HG02623 (cell line): ENCODE measurements at regions not wholly inside any gene's neighbourhood (a gene's known extent, or its start where the extent isn't known, plus 50 kb on each side); places are given as distances from the start of the nearest gene placed in this dataset.

ENCODE experiments used
- ATAC-seq: cut with Tn5 transposase; IDR thresholded peaks from one replicate; pipeline ENCODE4 v1.9.1; 2021; ENCODE audit warnings: moderate library complexity; ENCODE audit not compliant: unreplicated experiment

GRCh38 chr10:124305131-124305530, 113.6 kb downstream of the OAT start:
- ATAC-seq = no peak

- no peak for ATAC-seq
Measured at GRCh38 chr10:124303662-124304418, 114.9 kb downstream of the OAT start.

GRCh38 chr10:124302951-124303505, 115.7 kb downstream of the OAT start:
- no peak for ATAC-seq

GRCh38 chr10:124301736-124302135, 117.0 kb downstream of the OAT start:
- no peak for ATAC-seq

- ATAC-seq = no peak
Measured at GRCh38 chr10:124300735-124301134, 118.0 kb downstream of the OAT start.

- no peak for ATAC-seq
Measured at GRCh38 chr10:124300224-124300623, 118.5 kb downstream of the OAT start.

- no peak for ATAC-seq
Measured at GRCh38 chr10:124299696-124300095, 119.0 kb downstream of the OAT start.

- no peak for ATAC-seq
Measured at GRCh38 chr10:124298891-124299290, 119.8 kb downstream of the OAT start.

GRCh38 chr10:124296813-124297788, 121.6 kb downstream of the OAT start:
- ATAC-seq = no peak

GRCh38 chr10:124296121-124296812, 122.5 kb downstream of the OAT start:
- ATAC-seq = no peak

- ATAC-seq = no peak
Measured at GRCh38 chr10:124294811-124295770, 123.6 kb downstream of the OAT start.

- no peak for ATAC-seq
Measured at GRCh38 chr10:124293616-124294449, 124.9 kb downstream of the OAT start.

- no peak for ATAC-seq
Measured at GRCh38 chr10:124292911-124293615, 125.7 kb downstream of the OAT start.

GRCh38 chr10:124291001-124291701, 127.6 kb downstream of the OAT start:
- ATAC-seq = no peak

GRCh38 chr10:124289851-124290795, 128.6 kb downstream of the OAT start:
- no peak for ATAC-seq
